ENCODE measurements at regions not wholly inside any gene's neighbourhood (a gene's known extent, or its start where the extent isn't known, plus 50 kb on each side); places are given as distances from the start of the nearest gene placed in this dataset.

GRCh38 chr6:156703719-156704118 lies 73.5 kb upstream of the ARID1B start:
- TF ChIP-seq GATA3 (IDR thresholded peaks at IDR 0.05; ENCODE audit: low read depth, low read length): no peak
- no peak for TF ChIP-seq GATA2 (IDR thresholded peaks at IDR 0.05; ENCODE audit: low read depth, low read length)
